ENCODE measurements at regions not wholly inside any gene's neighbourhood (a gene's known extent, or its start where the extent isn't known, plus 50 kb on each side); places are given as distances from the start of the nearest gene placed in this dataset.

GRCh38 chrX:40984962-40985361 is 100.3 kb upstream of the USP9X start:
- TF ChIP-seq, protein P1, sequence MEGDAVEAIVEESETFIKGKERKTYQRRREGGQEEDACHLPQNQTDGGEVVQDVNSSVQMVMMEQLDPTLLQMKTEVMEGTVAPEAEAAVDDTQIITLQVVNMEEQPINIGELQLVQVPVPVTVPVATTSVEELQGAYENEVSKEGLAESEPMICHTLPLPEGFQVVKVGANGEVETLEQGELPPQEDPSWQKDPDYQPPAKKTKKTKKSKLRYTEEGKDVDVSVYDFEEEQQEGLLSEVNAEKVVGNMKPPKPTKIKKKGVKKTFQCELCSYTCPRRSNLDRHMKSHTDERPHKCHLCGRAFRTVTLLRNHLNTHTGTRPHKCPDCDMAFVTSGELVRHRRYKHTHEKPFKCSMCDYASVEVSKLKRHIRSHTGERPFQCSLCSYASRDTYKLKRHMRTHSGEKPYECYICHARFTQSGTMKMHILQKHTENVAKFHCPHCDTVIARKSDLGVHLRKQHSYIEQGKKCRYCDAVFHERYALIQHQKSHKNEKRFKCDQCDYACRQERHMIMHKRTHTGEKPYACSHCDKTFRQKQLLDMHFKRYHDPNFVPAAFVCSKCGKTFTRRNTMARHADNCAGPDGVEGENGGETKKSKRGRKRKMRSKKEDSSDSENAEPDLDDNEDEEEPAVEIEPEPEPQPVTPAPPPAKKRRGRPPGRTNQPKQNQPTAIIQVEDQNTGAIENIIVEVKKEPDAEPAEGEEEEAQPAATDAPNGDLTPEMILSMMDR (IDR thresholded peaks at IDR 0.05): no peak
- no peak for TF ChIP-seq POLR2A (IDR thresholded peaks at IDR 0.05; ENCODE audit: low read depth)
